Fibroblast of villous mesenchyme (primary cell): ENCODE measurements at regions not wholly inside any gene's neighbourhood (a gene's known extent, or its start where the extent isn't known, plus 50 kb on each side); places are given as distances from the start of the nearest gene placed in this dataset.

Experiments used
- DNase-seq: peaks from one replicate; pipeline ENCODE4 v3.0.0-alpha.2; 2010; ENCODE audit warnings: low read depth
- H3K4me3 ChIP-seq: 2 replicates; pipeline ENCODE4 v1.5.1; 2011; ENCODE audit warnings: low read depth, mild to moderate bottlenecking, low read length
- CTCF ChIP-seq: IDR thresholded peaks from 2 replicates; pipeline ENCODE4 v1.5.1; 2012; ENCODE audit warnings: low read depth, mild to moderate bottlenecking, low read length; ENCODE audit not compliant: insufficient read depth

GRCh38 chr21:29477347-29477746 lies 178.6 kb downstream of the BACH1 start:
- no peak for TF ChIP-seq CTCF
- no peak overlapping the region for H3K4me3 ChIP-seq
- DNase-seq, result no peak

DNA sequence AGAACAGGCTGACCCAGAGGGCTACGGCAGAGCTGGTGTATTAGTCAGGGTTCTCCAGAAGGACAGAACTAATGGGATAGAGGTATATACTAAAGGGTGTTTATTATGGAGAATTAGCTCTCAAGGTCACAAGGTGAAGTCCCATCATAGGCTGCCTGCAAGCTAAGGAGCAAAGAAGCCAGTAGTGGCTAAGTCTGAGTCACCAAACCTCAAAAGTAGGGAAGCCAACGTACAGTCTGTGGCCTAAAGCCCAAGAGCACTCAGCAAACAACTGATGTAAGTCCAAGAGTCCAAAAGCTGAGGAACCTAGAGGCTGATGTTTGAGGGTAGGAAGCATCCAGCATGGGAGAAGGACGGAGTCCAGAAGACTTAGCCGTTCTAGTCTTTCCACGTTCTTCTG lies 179.2 kb downstream of the BACH1 start:
- no peak overlapping the region for H3K4me3 ChIP-seq
- no peak for TF ChIP-seq CTCF
- DNase-seq, result no peak

DNA sequence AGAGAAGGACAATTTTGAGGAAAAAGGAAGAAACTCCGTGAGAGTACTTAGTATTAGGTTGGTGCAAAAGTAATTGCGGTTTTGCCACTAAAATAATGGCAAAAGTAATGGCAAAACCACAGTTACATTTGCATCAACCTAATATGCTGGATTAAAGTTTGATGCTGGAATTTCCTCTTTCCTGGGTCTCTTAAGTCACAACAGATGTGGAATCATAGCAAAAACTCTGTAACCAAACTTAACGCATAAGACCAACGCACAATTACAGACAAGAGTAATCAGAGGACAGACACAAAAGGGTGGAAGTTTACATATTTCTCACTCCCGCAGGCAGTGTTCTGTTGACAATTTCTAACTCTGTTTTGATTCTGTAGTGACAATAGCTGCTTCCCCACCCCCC lies 182.4 kb downstream of the BACH1 start:
- no peak for DNase-seq
- TF ChIP-seq CTCF, result no peak
- H3K4me3 ChIP-seq, result no peak overlapping the region

GRCh38 chr21:29481641-29482040 lies 182.9 kb downstream of the BACH1 start:
- DNase-seq, result peak; percentile 44
- TF ChIP-seq CTCF, result no peak

DNA sequence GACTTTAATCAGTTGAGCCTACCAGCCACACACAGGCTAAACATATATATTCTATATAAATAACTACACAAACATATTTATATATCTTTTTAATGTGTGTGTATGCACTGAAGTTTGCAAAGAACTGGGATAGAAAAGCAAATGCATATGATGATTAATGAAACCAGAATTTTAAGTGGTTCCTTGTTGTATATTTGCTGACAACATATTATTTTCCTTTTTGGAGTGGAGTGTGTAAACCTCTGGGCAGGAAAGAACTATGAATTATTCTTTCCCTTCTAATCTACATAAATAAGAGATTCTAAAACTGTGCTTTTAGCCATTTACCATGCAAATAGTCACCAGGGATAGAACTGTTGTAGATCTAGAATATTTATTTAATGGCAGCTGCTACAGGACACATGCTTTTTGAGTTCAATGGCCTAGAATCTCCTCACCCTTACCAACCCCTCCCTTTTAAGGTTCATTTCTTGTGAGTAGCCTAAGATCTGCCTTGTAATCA lies 187.6 kb downstream of the BACH1 start:
- TF ChIP-seq CTCF, result no peak
- no peak overlapping the region for H3K4me3 ChIP-seq
- no peak for DNase-seq

More at GRCh38 chr21:29481641-29482040, 182.9 kb downstream of the BACH1 start:
- H3K4me3 ChIP-seq, result no peak overlapping the region
